CD14-positive monocyte (primary cell): ENCODE measurements at regions not wholly inside any gene's neighbourhood (a gene's known extent, or its start where the extent isn't known, plus 50 kb on each side); places are given as distances from the start of the nearest gene placed in this dataset.

Experiments used
- DNase-seq, 3 donors: peaks; one replicate each; pipeline ENCODE4 v3.0.0-alpha.2; 2011 to 2022
- H2AFZ ChIP-seq: 2 replicates; pipeline ENCODE4 v1.6.0; 2012; ENCODE audit warnings: mild to moderate bottlenecking, low read depth, low read length, inconsistent platforms; ENCODE audit not compliant: insufficient read depth, poor library complexity, severe bottlenecking
- H3K27ac ChIP-seq, 2 donors: 1 replicate in 1 of 2; 2 replicates in 1 of 2; pipeline ENCODE4 v1.5.1; 2012 to 2013; ENCODE audit warnings: low read length in 2 of 2, control low read depth in 1 of 2, inconsistent platforms in 1 of 2, low read depth in 1 of 2, mild to moderate bottlenecking in 1 of 2
- H3K27me3 ChIP-seq, 2 donors: one replicate each; pipeline versions ENCODE4 v1.6.0 to v1.6.1; 2011 to 2013; ENCODE audit warnings: low read length in 2 of 2; ENCODE audit not compliant: control insufficient read depth in 2 of 2, insufficient read depth in 2 of 2
- H3K36me3 ChIP-seq, 2 donors: replicated peaks in 1 of 2; 1 replicate in 1 of 2; 2 replicates in 1 of 2; pipeline versions ENCODE4 v1.5.1 to v1.6.1; 2012 to 2013; ENCODE audit warnings: low read length in 2 of 2, control low read depth in 1 of 2, inconsistent platforms in 1 of 2, mild to moderate bottlenecking in 1 of 2; ENCODE audit not compliant: insufficient read depth in 2 of 2, control insufficient read depth in 1 of 2
- H3K4me1 ChIP-seq, 2 donors: 1 replicate in 1 of 2; 2 replicates in 1 of 2; pipeline versions ENCODE4 v1.5.1 to v1.6.1; 2012 to 2013; ENCODE audit warnings: low read length in 2 of 2, control low read depth in 1 of 2, inconsistent platforms in 1 of 2, mild to moderate bottlenecking in 1 of 2, moderate library complexity in 1 of 2; ENCODE audit not compliant: insufficient read depth in 2 of 2, control insufficient read depth in 1 of 2
- H3K4me2 ChIP-seq: replicated peaks from 2 replicates; pipeline ENCODE3; 2012; ENCODE audit warnings: low read length, moderate library complexity, mild to moderate bottlenecking; ENCODE audit not compliant: poor library complexity, severe bottlenecking; ENCODE audit errors: extremely low read depth
- H3K4me3 ChIP-seq, 3 experiments: fragments of 200-600 bp in 1 of 3; sonication (generic) in 1 of 3; replicated peaks in 1 of 3; 1 replicate in 2 of 3; 2 replicates in 1 of 3; pipeline ENCODE4 v1.5.1; 2011 to 2013; ENCODE audit warnings: low read length in 3 of 3, mild to moderate bottlenecking in 3 of 3, control low read depth in 2 of 3, low read depth in 2 of 3, inconsistent platforms in 1 of 3, moderate library complexity in 1 of 3
- H3K79me2 ChIP-seq: 2 replicates; pipeline ENCODE4 v1.6.0; 2012; ENCODE audit warnings: mild to moderate bottlenecking, control low read depth, inconsistent platforms, low read length, moderate library complexity; ENCODE audit not compliant: insufficient read depth
- H3K9ac ChIP-seq: 2 replicates; pipeline ENCODE4 v1.6.0; 2017; ENCODE audit warnings: low read length, mild to moderate bottlenecking; ENCODE audit not compliant: insufficient read depth, poor library complexity, severe bottlenecking
- H3K9me3 ChIP-seq, 2 donors: replicated peaks in 1 of 2; 1 replicate in 1 of 2; 2 replicates in 1 of 2; pipeline versions ENCODE4 v1.5.1 to v1.6.1; 2012 to 2013; ENCODE audit warnings: low read length in 2 of 2, control low read depth in 1 of 2; ENCODE audit not compliant: control insufficient read depth in 1 of 2, insufficient read depth in 1 of 2
- H4K20me1 ChIP-seq: 2 replicates; pipeline ENCODE4 v1.6.0; 2012; ENCODE audit warnings: mild to moderate bottlenecking, low read length, control low read depth, moderate library complexity; ENCODE audit not compliant: insufficient read depth
- H3K27ac Mint-ChIP-seq, 7 donors: one replicate each; pipeline ENCODE4 v1.8.0; 2020; ENCODE audit warnings: mild to moderate bottlenecking in 7 of 7, mixed read lengths in 7 of 7, moderate library complexity in 6 of 7, inconsistent platforms in 2 of 7
- H3K27me3 Mint-ChIP-seq, 3 donors: one replicate each; pipeline ENCODE4 v1.8.0; 2021 to 2022; ENCODE audit warnings: low read depth in 3 of 3, mild to moderate bottlenecking in 3 of 3, mixed read lengths in 3 of 3, moderate library complexity in 3 of 3, inconsistent platforms in 1 of 3
- H3K36me3 Mint-ChIP-seq, 2 donors: one replicate each; pipeline ENCODE4 v1.8.0; 2020; ENCODE audit warnings: mixed read lengths in 2 of 2, inconsistent platforms in 1 of 2, mild to moderate bottlenecking in 1 of 2
- H3K4me1 Mint-ChIP-seq: one replicate; pipeline ENCODE4 v1.8.0; 2020; ENCODE audit warnings: mild to moderate bottlenecking, mixed read lengths
- H3K4me3 Mint-ChIP-seq, 2 donors: one replicate each; pipeline ENCODE4 v1.8.0; 2020; ENCODE audit warnings: mild to moderate bottlenecking in 2 of 2, mixed read lengths in 2 of 2, moderate library complexity in 1 of 2
- H3K9me3 Mint-ChIP-seq, 7 donors: one replicate each; pipeline ENCODE4 v1.8.0; 2020 to 2022; ENCODE audit warnings: mixed read lengths in 7 of 7, mild to moderate bottlenecking in 6 of 7, moderate library complexity in 6 of 7, inconsistent platforms in 2 of 7
- WGBS: methylation state at CpG from one replicate; pipeline ENCODE4 v1.1.5; 2013; ENCODE audit warnings: missing lambda C conversion rate; ENCODE audit not compliant: insufficient coverage; 5-methylcytosine and 5-hydroxymethylcytosine counted together
- intact Hi-C, 2 donors: fragments of 100-400 bp; cut with micrococcal nuclease; formaldehyde crosslinking; loops; one replicate each; pipeline versions ENCODE4 v1.15.0 to v1.15.1; 2023
- TF ChIP-seq, protein P1 (sequence below): fragments of 200-600 bp; IDR thresholded peaks from one replicate; pipeline ENCODE4 v1.8.0; 2022; ENCODE audit warnings: antibody characterized with exemption, mild to moderate bottlenecking

DNA sequence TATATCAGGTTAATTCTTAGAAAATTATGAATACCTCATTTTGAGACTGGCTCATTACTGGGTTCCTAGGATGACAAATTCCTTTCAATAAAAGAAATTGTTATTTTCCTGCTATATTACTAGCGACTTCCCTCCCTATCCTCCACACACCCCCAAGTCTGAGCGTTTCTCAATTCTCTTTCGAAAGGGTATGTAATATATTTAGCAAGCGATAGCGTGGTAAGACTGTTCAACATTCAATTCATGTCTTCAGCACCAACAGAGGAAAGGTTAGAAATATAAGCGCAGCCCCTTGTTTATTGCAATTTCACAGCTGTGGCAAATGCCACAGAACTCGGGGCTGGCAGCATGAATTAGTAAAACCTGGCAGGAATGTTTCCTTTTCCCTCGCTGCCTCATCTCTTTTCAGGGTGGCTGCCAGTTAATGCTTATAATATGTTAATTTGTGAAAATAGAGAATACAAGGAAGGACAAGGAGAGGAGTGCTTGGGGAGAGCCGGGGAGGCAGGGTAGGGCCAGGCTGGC, 152.7 kb upstream of the TBCA start:
- Histone ChIP-seq H3K79me2 (no peaks in the 10 kb centered on the region), H2AFZ (peak overlapping the region; percentile 17), H3K9me3 (no peaks in the 10 kb centered on the region), H3K27ac (no peak overlapping the region), H3K27me3 (peaks cover 0 to 5% of the 10 kb centered on the region in 2 donors), H3K4me1 (no peaks in the 10 kb centered on the region), H3K4me3 (no peak overlapping the region), H3K36me3 (no peaks in the 10 kb centered on the region), H3K4me2 (peak overlapping the region; percentile 17), H3K9ac (no peak overlapping the region), H4K20me1 (no peaks in the 10 kb centered on the region)
- intact Hi-C loops: no loop called here
- Mint-ChIP-seq H3K4me1 (no peaks in the 10 kb centered on the region), H3K36me3 (no peaks in the 10 kb centered on the region), H3K4me3 (no peak overlapping the region), H3K27me3 (peaks cover 9 to 15% (median 10%) of the 10 kb centered on the region in 3 donors), H3K9me3 (peaks cover 0 to 2% (median 0%) of the 10 kb centered on the region in 7 donors), H3K27ac (no peak overlapping the region)
- WGBS: 81% methylated on average over 4 of the region's 9 CpGs
- no peak for DNase-seq
- TF ChIP-seq, protein P1, sequence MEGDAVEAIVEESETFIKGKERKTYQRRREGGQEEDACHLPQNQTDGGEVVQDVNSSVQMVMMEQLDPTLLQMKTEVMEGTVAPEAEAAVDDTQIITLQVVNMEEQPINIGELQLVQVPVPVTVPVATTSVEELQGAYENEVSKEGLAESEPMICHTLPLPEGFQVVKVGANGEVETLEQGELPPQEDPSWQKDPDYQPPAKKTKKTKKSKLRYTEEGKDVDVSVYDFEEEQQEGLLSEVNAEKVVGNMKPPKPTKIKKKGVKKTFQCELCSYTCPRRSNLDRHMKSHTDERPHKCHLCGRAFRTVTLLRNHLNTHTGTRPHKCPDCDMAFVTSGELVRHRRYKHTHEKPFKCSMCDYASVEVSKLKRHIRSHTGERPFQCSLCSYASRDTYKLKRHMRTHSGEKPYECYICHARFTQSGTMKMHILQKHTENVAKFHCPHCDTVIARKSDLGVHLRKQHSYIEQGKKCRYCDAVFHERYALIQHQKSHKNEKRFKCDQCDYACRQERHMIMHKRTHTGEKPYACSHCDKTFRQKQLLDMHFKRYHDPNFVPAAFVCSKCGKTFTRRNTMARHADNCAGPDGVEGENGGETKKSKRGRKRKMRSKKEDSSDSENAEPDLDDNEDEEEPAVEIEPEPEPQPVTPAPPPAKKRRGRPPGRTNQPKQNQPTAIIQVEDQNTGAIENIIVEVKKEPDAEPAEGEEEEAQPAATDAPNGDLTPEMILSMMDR: no peak

DNA sequence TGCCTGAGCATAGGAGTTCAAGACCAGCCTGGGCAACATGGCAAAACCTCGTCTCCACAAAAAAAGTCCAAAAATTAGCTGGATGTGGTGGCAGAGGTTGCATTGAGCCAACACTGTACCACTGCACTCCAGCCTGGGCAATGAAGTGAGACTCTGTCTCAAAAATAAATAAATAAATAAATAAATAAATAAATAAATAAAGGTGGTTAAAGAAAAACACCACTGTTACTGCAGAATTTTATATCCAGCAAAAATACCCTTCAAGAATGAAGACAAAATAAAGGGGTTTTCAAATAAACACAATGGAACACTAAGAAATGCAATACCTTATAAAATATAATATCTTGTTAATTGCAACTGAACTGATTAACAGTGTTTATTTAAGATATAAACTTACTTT, 150.2 kb upstream of the TBCA start:
- no peaks in the 10 kb centered on the region for H3K4me1 ChIP-seq
- no peaks in the 10 kb centered on the region for H3K36me3 Mint-ChIP-seq
- no peak overlapping the region for H3K4me2 ChIP-seq
- intact Hi-C loops: no loop called here
- H2AFZ ChIP-seq: no peak overlapping the region
- no CpG with 5 or more reads among the region's 1 CpG for WGBS
- DNase-seq: no peak
- H3K4me3 Mint-ChIP-seq: no peak overlapping the region
- H4K20me1 ChIP-seq: no peaks in the 10 kb centered on the region
- H3K27ac ChIP-seq: no peak overlapping the region
- H3K4me1 Mint-ChIP-seq: no peaks in the 10 kb centered on the region
- no peaks in the 10 kb centered on the region for H3K9me3 ChIP-seq
- H3K27me3 ChIP-seq: peaks cover 0 to 5% of the 10 kb centered on the region in 2 donors
- H3K4me3 ChIP-seq: no peak overlapping the region
- H3K27ac Mint-ChIP-seq: no peak overlapping the region
- H3K79me2 ChIP-seq: no peaks in the 10 kb centered on the region
- no peak overlapping the region for H3K9ac ChIP-seq
- H3K9me3 Mint-ChIP-seq: no peaks in the 10 kb centered on the region
- peaks cover 9 to 13% (median 11%) of the 10 kb centered on the region in 3 donors for H3K27me3 Mint-ChIP-seq
- no peaks in the 10 kb centered on the region for H3K36me3 ChIP-seq
- TF ChIP-seq, protein P1: no peak
